HEK293 (cell line): ENCODE measurements at regions not wholly inside any gene's neighbourhood (a gene's known extent, or its start where the extent isn't known, plus 50 kb on each side); places are given as distances from the start of the nearest gene placed in this dataset.
A peak's percentile ranks its signal among the peaks of the same experiment; 100 is the strongest.

Experiments used
- REPIN1 ChIP-seq: fragments of 450-650 bp; formaldehyde crosslinking; IDR thresholded peaks from 2 replicates; pipeline ENCODE4 v1.5.1; 2017; ENCODE audit warnings: missing biosample characterization, missing genetic modification characterization, low read depth
- REST ChIP-seq: fragments of 450-650 bp; formaldehyde crosslinking; IDR thresholded peaks from 2 replicates; pipeline ENCODE4 v1.5.1; 2016; ENCODE audit warnings: missing biosample characterization, missing genetic modification characterization
- SCRT1 ChIP-seq: fragments of 450-650 bp; formaldehyde crosslinking; IDR thresholded peaks from 2 replicates; pipeline ENCODE4 v1.5.1; 2016; ENCODE audit warnings: missing biosample characterization, missing genetic modification characterization, borderline replicate concordance
- TCF7L2 ChIP-seq: IDR thresholded peaks from 2 replicates; pipeline ENCODE4 v1.6.1; 2011; ENCODE audit warnings: low read depth, mild to moderate bottlenecking, inconsistent platforms, low read length, moderate library complexity, borderline replicate concordance
- ZBTB10 ChIP-seq: fragments of 450-650 bp; formaldehyde crosslinking; IDR thresholded peaks from 2 replicates; pipeline ENCODE4 v1.5.1; 2016; ENCODE audit warnings: missing biosample characterization, missing genetic modification characterization
- ZBTB11 ChIP-seq: fragments of 450-650 bp; formaldehyde crosslinking; conservative IDR thresholded peaks from 2 replicates; pipeline ENCODE4 v1.5.1; 2016; ENCODE audit warnings: low read depth, missing biosample characterization, missing genetic modification characterization
- ZBTB17 ChIP-seq: fragments of 450-650 bp; formaldehyde crosslinking; IDR thresholded peaks from 2 replicates; pipeline ENCODE4 v1.5.1; 2016; ENCODE audit warnings: missing biosample characterization, missing genetic modification characterization
- ZBTB8A ChIP-seq: fragments of 450-650 bp; formaldehyde crosslinking; IDR thresholded peaks from 2 replicates; pipeline ENCODE4 v1.5.1; 2016; ENCODE audit warnings: missing biosample characterization, missing genetic modification characterization
- ZNF133 ChIP-seq: fragments of 450-650 bp; formaldehyde crosslinking; IDR thresholded peaks from 2 replicates; pipeline ENCODE4 v1.5.1; 2016; ENCODE audit warnings: missing biosample characterization, missing genetic modification characterization
- ZNF138 ChIP-seq: fragments of 450-650 bp; formaldehyde crosslinking; IDR thresholded peaks from 2 replicates; pipeline ENCODE4 v1.5.1; 2016; ENCODE audit warnings: missing biosample characterization, missing genetic modification characterization, borderline replicate concordance
- ZNF19 ChIP-seq: fragments of 450-650 bp; formaldehyde crosslinking; IDR thresholded peaks from 2 replicates; pipeline ENCODE4; 2016; ENCODE audit warnings: missing biosample characterization, missing genetic modification characterization, low read depth
- ZNF214 ChIP-seq: fragments of 450-650 bp; formaldehyde crosslinking; IDR thresholded peaks from 2 replicates; pipeline ENCODE4 v1.5.1; 2017; ENCODE audit warnings: missing biosample characterization, mild to moderate bottlenecking, missing genetic modification characterization, borderline replicate concordance
- ZNF221 ChIP-seq: fragments of 450-650 bp; formaldehyde crosslinking; IDR thresholded peaks from 2 replicates; pipeline ENCODE4 v1.5.1; 2017; ENCODE audit warnings: missing biosample characterization, missing genetic modification characterization, borderline replicate concordance
- ZNF23 ChIP-seq: fragments of 450-650 bp; formaldehyde crosslinking; IDR thresholded peaks from 2 replicates; pipeline ENCODE4 v1.5.1; 2016; ENCODE audit warnings: missing biosample characterization, missing genetic modification characterization, borderline replicate concordance
- ZNF274 ChIP-seq, 2 experiments: fragments of 200-500 bp in 1 of 2; fragments of 450-650 bp in 1 of 2; sonication (Bioruptor generic) in 1 of 2; formaldehyde crosslinking in 1 of 2; IDR thresholded peaks; 2 replicates each; pipeline versions ENCODE4 v1.5.1 to v1.6.1; 2014 to 2016; ENCODE audit warnings: borderline replicate concordance in 1 of 2, inconsistent platforms in 1 of 2, low read length in 1 of 2, missing biosample characterization in 1 of 2, missing genetic modification characterization in 1 of 2
- ZNF398 ChIP-seq: fragments of 450-650 bp; formaldehyde crosslinking; IDR thresholded peaks from 2 replicates; pipeline ENCODE4 v1.5.1; 2017; ENCODE audit warnings: missing biosample characterization, missing genetic modification characterization
- ZNF426 ChIP-seq: fragments of 450-650 bp; formaldehyde crosslinking; IDR thresholded peaks from 2 replicates; pipeline ENCODE4 v1.5.1; 2017; ENCODE audit warnings: missing biosample characterization, missing genetic modification characterization, mild to moderate bottlenecking, inconsistent platforms, moderate library complexity
- ZNF521 ChIP-seq: fragments of 450-650 bp; formaldehyde crosslinking; IDR thresholded peaks from 2 replicates; pipeline ENCODE4 v1.5.1; 2017; ENCODE audit warnings: missing biosample characterization, mild to moderate bottlenecking, missing genetic modification characterization
- ZNF544 ChIP-seq: fragments of 450-650 bp; formaldehyde crosslinking; IDR thresholded peaks from 2 replicates; pipeline ENCODE4 v1.5.0; 2017; ENCODE audit warnings: missing biosample characterization, missing genetic modification characterization
- ZNF621 ChIP-seq: fragments of 450-650 bp; formaldehyde crosslinking; IDR thresholded peaks from 2 replicates; pipeline ENCODE4 v1.5.1; 2017; ENCODE audit warnings: missing biosample characterization, missing genetic modification characterization
- ZNF660 ChIP-seq: fragments of 450-650 bp; IDR thresholded peaks from 2 replicates; pipeline ENCODE4 v1.5.1; 2018; ENCODE audit warnings: missing biosample characterization, mild to moderate bottlenecking, missing genetic modification characterization
- ZNF677 ChIP-seq: fragments of 450-650 bp; IDR thresholded peaks from 2 replicates; pipeline ENCODE4 v1.5.0; 2018; ENCODE audit warnings: missing biosample characterization, mild to moderate bottlenecking, missing genetic modification characterization, moderate library complexity
- ZNF776 ChIP-seq: fragments of 450-650 bp; formaldehyde crosslinking; IDR thresholded peaks from 2 replicates; pipeline ENCODE4 v1.5.0; 2017; ENCODE audit warnings: missing biosample characterization, missing genetic modification characterization, borderline replicate concordance
- ZNF792 ChIP-seq: fragments of 450-650 bp; formaldehyde crosslinking; IDR thresholded peaks from 2 replicates; pipeline ENCODE4 v1.5.1; 2016; ENCODE audit warnings: missing biosample characterization, missing genetic modification characterization
- TF ChIP-seq, protein P1 (sequence below): fragments of 450-650 bp; formaldehyde crosslinking; IDR thresholded peaks from 2 replicates; pipeline ENCODE4 v1.5.1; 2016; ENCODE audit warnings: missing biosample characterization, missing genetic modification characterization

- TF ChIP-seq, protein P1, sequence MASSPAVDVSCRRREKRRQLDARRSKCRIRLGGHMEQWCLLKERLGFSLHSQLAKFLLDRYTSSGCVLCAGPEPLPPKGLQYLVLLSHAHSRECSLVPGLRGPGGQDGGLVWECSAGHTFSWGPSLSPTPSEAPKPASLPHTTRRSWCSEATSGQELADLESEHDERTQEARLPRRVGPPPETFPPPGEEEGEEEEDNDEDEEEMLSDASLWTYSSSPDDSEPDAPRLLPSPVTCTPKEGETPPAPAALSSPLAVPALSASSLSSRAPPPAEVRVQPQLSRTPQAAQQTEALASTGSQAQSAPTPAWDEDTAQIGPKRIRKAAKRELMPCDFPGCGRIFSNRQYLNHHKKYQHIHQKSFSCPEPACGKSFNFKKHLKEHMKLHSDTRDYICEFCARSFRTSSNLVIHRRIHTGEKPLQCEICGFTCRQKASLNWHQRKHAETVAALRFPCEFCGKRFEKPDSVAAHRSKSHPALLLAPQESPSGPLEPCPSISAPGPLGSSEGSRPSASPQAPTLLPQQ (tag by site-specific recombination), result no peak
- TF ChIP-seq ZNF133 (tag by site-specific recombination) (no peak), ZNF19 (tag by site-specific recombination) (no peak), ZNF621 (tag by site-specific recombination) (peak; percentile 92), ZNF792 (tag by site-specific recombination) (no peak), REST (tag by site-specific recombination) (no peak), ZNF776 (tag by site-specific recombination) (no peak), SCRT1 (tag by site-specific recombination) (0 out of 2 replicates have a peak, but pooled peaks have one; percentile 12), ZNF23 (no peak), REPIN1 (no peak), ZNF398 (no peak), ZBTB10 (tag by site-specific recombination) (no peak), ZNF274 (IDR thresholded peaks at IDR 0.05; ENCODE audit: low read length) (no peak), ZNF274 (tag by site-specific recombination; IDR thresholded peaks at IDR 0.05; ENCODE audit: borderline replicate concordance) (no peak), ZNF544 (tag by site-specific recombination) (no peak), ZNF677 (tag by site-specific recombination) (no peak), ZNF138 (tag by site-specific recombination) (no peak), TCF7L2 (no peak), ZBTB8A (tag by site-specific recombination) (no peak), ZBTB17 (tag by site-specific recombination) (peak; percentile 82), ZBTB11 (no peak), ZNF214 (tag by site-specific recombination) (no peak), ZNF660 (tag by site-specific recombination) (no peak), ZNF426 (no peak), ZNF521 (no peak), ZNF221 (tag by site-specific recombination) (no peak)
Observed at GRCh38 chr5:36743891-36744772, 132.4 kb upstream of the NIPBL start (continued).
